ENCODE measurements at regions not wholly inside any gene's neighbourhood (a gene's known extent, or its start where the extent isn't known, plus 50 kb on each side); places are given as distances from the start of the nearest gene placed in this dataset.

DNA sequence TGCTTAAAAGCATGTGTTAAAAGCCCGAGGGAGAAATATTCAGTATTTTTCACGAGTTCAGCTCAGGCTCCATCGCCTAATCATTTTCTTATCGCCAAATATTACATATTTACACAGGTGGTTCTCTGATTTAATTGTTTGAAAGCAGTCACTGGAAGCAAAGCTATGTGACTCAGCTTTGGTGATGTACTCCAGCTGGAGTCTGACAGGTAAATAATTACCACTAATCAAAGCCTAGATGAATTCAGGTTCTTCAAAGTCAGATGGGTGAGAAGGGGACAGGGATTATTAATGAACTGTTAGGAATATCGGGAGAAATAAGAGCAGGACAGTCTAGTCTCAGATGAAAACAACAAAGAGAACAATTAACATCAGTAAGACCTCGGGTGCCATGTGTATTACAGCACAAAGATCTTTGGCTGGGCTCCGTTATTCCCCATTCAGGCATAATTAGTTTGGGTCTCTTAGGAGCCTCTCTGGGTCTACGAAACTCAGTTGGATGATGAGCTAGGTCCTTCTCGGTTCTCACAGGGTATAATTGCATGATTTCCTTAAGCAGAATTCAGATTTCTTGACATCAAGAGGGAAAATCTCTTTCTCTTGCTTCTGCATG, 331.7 kb upstream of the ADAMTS9 start:
- TF ChIP-seq TEAD1 (CRISPR knock-in tag; IDR thresholded peaks at IDR 0.05): no peak
- TF ChIP-seq, protein P1, sequence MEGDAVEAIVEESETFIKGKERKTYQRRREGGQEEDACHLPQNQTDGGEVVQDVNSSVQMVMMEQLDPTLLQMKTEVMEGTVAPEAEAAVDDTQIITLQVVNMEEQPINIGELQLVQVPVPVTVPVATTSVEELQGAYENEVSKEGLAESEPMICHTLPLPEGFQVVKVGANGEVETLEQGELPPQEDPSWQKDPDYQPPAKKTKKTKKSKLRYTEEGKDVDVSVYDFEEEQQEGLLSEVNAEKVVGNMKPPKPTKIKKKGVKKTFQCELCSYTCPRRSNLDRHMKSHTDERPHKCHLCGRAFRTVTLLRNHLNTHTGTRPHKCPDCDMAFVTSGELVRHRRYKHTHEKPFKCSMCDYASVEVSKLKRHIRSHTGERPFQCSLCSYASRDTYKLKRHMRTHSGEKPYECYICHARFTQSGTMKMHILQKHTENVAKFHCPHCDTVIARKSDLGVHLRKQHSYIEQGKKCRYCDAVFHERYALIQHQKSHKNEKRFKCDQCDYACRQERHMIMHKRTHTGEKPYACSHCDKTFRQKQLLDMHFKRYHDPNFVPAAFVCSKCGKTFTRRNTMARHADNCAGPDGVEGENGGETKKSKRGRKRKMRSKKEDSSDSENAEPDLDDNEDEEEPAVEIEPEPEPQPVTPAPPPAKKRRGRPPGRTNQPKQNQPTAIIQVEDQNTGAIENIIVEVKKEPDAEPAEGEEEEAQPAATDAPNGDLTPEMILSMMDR (IDR thresholded peaks at IDR 0.05): no peak

All from WTC11 (cell line).